ENCODE measurements at regions not wholly inside any gene's neighbourhood (a gene's known extent, or its start where the extent isn't known, plus 50 kb on each side); places are given as distances from the start of the nearest gene placed in this dataset.

GRCh38 chr6:134517868-134518267 is 200.0 kb upstream of the SGK1 start (continued):
- no peak for TF ChIP-seq CHD7 (IDR thresholded peaks at IDR 0.05; ENCODE audit: insufficient replicate concordance, low read length)
- no peak for TF ChIP-seq MAFK (IDR thresholded peaks at IDR 0.05; ENCODE audit: low read depth, low read length)
- no peak for TF ChIP-seq JUND (IDR thresholded peaks at IDR 0.05; ENCODE audit: low read length)
- no peak for TF ChIP-seq SUZ12 (IDR thresholded peaks at IDR 0.05; ENCODE audit: low read length)
- no peak for TF ChIP-seq CBX8 (IDR thresholded peaks at IDR 0.05; ENCODE audit: borderline replicate concordance, low read depth, low read length)
- no peak for TF ChIP-seq KDM1A (IDR thresholded peaks at IDR 0.05; ENCODE audit: borderline replicate concordance, low read length)
- TF ChIP-seq CEBPB (IDR thresholded peaks at IDR 0.05; ENCODE audit: low read depth, low read length): no peak
- no peak for TF ChIP-seq RFX5 (IDR thresholded peaks at IDR 0.05; ENCODE audit: borderline replicate concordance, low read depth, low read length)
- no peak for TF ChIP-seq BRCA1 (IDR thresholded peaks at IDR 0.05; ENCODE audit: low read depth, low read length)
- TF ChIP-seq TAF1 (IDR thresholded peaks at IDR 0.05; ENCODE audit: low read depth, low read length): no peak
- TF ChIP-seq, protein P1, sequence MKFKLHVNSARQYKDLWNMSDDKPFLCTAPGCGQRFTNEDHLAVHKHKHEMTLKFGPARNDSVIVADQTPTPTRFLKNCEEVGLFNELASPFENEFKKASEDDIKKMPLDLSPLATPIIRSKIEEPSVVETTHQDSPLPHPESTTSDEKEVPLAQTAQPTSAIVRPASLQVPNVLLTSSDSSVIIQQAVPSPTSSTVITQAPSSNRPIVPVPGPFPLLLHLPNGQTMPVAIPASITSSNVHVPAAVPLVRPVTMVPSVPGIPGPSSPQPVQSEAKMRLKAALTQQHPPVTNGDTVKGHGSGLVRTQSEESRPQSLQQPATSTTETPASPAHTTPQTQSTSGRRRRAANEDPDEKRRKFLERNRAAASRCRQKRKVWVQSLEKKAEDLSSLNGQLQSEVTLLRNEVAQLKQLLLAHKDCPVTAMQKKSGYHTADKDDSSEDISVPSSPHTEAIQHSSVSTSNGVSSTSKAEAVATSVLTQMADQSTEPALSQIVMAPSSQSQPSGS (IDR thresholded peaks at IDR 0.05; ENCODE audit: low read length): no peak
